RWPE2 (cell line): ENCODE measurements at regions not wholly inside any gene's neighbourhood (a gene's known extent, or its start where the extent isn't known, plus 50 kb on each side); places are given as distances from the start of the nearest gene placed in this dataset.

Experiments used
- ATAC-seq: fragments of 200-7000 bp; cut with Tn5 transposase; 3 replicates; pipeline ENCODE4 v1.9.1; 2021; ENCODE audit warnings: low read depth
- DNase-seq: peaks from one replicate; pipeline ENCODE4 v3.0.0-alpha.2; 2020; ENCODE audit warnings: low spot score
- H3K27ac ChIP-seq: fragments of 450-650 bp; 2 replicates; pipeline ENCODE4 v1.5.1; 2017; ENCODE audit warnings: mild to moderate bottlenecking; ENCODE audit not compliant: poor library complexity, severe bottlenecking
- H3K27me3 ChIP-seq: fragments of 250-450 bp; sonication (Bioruptor Pico); 2 replicates; pipeline ENCODE4 v1.5.1; 2021; ENCODE audit warnings: mild to moderate bottlenecking, moderate library complexity; ENCODE audit not compliant: insufficient read depth, poor library complexity, severe bottlenecking
- H3K36me3 ChIP-seq: fragments of 250-450 bp; sonication (Bioruptor Pico); 2 replicates; pipeline ENCODE4 v1.5.1; 2020; ENCODE audit warnings: low read depth, mild to moderate bottlenecking, moderate library complexity
- H3K4me1 ChIP-seq: fragments of 250-450 bp; sonication (Bioruptor Pico); 2 replicates; pipeline ENCODE4 v1.5.1; 2021; ENCODE audit warnings: mild to moderate bottlenecking, moderate library complexity; ENCODE audit not compliant: insufficient read depth, poor library complexity, severe bottlenecking
- H3K4me3 ChIP-seq: fragments of 250-450 bp; sonication (Bioruptor Pico); 2 replicates; pipeline ENCODE4 v1.5.1; 2021; ENCODE audit warnings: mild to moderate bottlenecking, moderate library complexity; ENCODE audit not compliant: severe bottlenecking
- H3K9me3 ChIP-seq: fragments of 250-450 bp; sonication (Bioruptor Pico); 2 replicates; pipeline ENCODE4 v1.5.1; 2021; ENCODE audit warnings: mild to moderate bottlenecking, moderate library complexity; ENCODE audit not compliant: severe bottlenecking
- TF ChIP-seq, protein P1 (sequence below): fragments of 450-650 bp; IDR thresholded peaks from one replicate; pipeline ENCODE4 v1.5.1; 2017; ENCODE audit warnings: mild to moderate bottlenecking, moderate library complexity; ENCODE audit not compliant: poor library complexity, severe bottlenecking

DNA sequence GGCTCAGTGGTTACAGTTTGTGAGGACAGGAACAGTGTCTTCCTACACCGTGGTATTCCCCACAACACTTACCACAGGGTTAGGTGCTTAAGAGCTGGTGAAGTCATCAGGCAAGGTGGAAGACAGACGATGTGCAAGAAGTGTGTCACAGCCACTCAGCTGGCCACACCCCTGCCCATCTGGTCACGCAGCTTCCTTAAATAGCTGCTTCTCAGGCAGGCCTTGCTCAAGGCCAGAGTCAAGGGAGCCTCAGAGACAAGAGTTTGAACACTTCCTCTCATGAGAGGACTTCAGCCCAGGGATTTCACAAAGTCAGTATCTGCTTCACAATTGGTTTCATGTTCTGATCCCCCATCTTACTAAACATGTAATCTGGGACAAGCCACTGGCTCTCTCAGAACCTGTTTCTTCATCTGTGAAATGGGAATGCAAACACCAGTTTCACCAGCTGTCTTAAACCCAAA, 80.3 kb upstream of the FRY start:
- no peak for ATAC-seq
- H3K4me1 ChIP-seq, result no peaks in the 10 kb centered on the region
- no peaks in the 10 kb centered on the region for H3K36me3 ChIP-seq
- TF ChIP-seq, protein P1, sequence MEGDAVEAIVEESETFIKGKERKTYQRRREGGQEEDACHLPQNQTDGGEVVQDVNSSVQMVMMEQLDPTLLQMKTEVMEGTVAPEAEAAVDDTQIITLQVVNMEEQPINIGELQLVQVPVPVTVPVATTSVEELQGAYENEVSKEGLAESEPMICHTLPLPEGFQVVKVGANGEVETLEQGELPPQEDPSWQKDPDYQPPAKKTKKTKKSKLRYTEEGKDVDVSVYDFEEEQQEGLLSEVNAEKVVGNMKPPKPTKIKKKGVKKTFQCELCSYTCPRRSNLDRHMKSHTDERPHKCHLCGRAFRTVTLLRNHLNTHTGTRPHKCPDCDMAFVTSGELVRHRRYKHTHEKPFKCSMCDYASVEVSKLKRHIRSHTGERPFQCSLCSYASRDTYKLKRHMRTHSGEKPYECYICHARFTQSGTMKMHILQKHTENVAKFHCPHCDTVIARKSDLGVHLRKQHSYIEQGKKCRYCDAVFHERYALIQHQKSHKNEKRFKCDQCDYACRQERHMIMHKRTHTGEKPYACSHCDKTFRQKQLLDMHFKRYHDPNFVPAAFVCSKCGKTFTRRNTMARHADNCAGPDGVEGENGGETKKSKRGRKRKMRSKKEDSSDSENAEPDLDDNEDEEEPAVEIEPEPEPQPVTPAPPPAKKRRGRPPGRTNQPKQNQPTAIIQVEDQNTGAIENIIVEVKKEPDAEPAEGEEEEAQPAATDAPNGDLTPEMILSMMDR, result no peak
- H3K27ac ChIP-seq, result no peak overlapping the region
- H3K4me3 ChIP-seq, result no peak overlapping the region
- no peak for DNase-seq
- no peaks in the 10 kb centered on the region for H3K27me3 ChIP-seq
- no peaks in the 10 kb centered on the region for H3K9me3 ChIP-seq

DNA sequence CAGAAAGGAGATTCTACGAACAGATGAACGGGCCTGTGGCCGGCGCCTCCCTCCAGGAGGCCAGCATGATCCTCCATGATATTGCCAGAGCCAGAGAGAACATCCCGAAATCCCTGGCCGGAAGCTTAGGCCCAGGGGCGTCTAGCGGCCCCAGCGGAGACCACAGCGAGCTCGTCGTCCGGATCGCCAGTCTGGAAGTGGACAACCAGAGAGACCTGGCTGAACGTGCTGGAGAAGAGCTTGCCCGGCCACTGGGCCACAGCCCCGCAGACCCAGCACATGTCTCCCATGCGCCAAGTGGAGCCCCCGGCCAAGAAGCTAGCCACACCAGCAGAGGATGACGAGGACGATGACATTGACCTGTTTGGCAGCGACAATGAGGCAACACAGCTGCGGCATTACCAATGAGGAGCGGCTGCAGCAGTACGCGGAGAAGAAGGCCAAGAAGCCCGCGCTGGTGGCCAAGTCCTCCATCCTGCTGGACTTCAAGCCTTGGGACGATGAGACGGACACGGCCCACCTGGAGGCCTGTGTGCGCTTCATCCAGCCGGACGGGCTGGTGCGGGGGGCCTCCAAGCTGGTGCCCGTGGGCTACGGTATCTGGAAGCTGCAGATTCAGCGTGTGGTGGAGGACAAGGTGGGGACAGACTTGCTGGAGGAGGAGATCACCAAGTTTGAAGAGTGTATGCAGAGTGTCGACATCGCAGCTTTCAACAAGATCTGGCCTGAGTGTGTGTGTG, 78.8 kb upstream of the FRY start:
- no peak for ATAC-seq
- Histone ChIP-seq H3K9me3 (no peaks in the 10 kb centered on the region), H3K27me3 (no peaks in the 10 kb centered on the region), H3K27ac (no peak overlapping the region), H3K4me3 (no peak overlapping the region), H3K36me3 (no peaks in the 10 kb centered on the region), H3K4me1 (no peaks in the 10 kb centered on the region)
- TF ChIP-seq, protein P1, result no peak
- DNase-seq, result no peak

DNA sequence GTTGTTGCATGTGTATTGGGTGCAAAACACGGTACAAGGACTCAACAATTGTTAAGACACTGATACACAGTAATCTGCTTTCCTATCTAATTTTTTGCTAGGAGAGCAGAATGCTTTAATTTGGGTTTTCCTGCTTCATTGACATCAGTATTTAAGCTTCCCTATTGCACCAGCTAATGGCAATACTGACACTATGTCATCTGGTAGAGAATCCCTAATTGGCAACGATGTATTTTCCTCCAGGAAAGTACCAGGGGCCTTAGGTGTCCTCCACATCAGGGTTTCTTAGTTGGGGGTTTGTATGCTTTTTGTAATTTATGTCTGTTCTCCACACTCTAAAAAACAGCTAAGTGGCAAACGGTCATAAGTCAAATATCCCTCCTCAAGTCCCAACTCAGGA, 76.5 kb upstream of the FRY start:
- no peaks in the 10 kb centered on the region for H3K36me3 ChIP-seq
- H3K4me1 ChIP-seq, result no peaks in the 10 kb centered on the region
- H3K27me3 ChIP-seq, result no peaks in the 10 kb centered on the region
- TF ChIP-seq, protein P1, result no peak
- H3K4me3 ChIP-seq, result no peak overlapping the region
- no peak overlapping the region for H3K27ac ChIP-seq
- ATAC-seq (no peak), DNase-seq (no peak)
- H3K9me3 ChIP-seq, result no peaks in the 10 kb centered on the region

DNA sequence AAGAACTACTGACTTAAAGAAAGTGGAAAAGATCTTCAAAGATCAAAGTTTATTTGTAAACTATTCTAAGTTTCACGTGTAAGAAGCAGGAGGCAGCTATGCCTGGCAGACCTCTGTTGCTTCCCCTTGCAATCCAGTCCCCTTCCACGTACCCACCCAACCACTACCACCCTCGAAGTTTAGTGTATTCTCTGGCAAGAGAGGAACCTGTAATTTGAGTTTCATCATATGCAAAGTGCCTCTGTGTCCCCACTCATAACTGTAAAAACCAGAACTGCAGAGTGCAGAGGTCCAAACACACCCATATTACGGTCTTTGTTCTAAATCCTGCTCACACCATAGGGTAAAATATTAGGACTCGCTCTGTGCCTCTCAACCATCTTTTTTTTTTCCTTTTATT, 75.8 kb upstream of the FRY start:
- ATAC-seq (no peak), DNase-seq (no peak)
- H3K27me3 ChIP-seq, result no peaks in the 10 kb centered on the region
- no peak overlapping the region for H3K27ac ChIP-seq
- TF ChIP-seq, protein P1, result no peak
- H3K4me1 ChIP-seq, result no peaks in the 10 kb centered on the region
- H3K36me3 ChIP-seq, result no peaks in the 10 kb centered on the region
- H3K9me3 ChIP-seq, result no peaks in the 10 kb centered on the region
- no peak overlapping the region for H3K4me3 ChIP-seq

DNA sequence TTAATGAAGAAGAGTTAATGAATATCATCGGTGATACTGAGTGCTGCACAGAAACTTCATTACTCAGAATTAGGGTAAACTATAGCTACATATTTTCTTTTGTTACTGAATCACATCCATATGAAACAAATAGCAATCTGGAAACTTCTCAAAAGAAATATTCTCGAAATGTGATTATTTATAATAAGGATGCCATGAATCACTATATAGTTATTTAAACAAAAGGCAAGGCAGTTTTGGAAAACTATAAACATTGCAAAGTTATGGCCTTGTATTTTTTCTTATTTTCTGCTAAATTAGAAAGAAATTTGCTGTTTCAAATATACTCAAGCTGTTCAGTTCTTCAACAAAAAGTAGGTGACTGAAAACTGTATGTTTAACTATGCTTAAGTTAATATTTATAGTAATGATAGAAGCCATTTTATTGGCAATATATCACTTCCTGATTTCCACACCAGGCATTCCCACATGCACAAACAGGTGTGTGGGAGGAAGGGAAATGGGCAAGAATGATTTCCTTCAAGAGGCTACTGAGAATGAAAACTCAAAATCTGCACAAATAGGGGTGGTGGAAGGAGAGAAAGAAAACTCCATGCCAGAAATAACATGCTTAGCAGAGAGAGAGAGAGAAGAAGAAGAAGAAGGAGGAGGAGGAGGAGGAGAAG, 74.5 kb upstream of the FRY start:
- H3K36me3 ChIP-seq, result no peaks in the 10 kb centered on the region
- no peak overlapping the region for H3K27ac ChIP-seq
- H3K27me3 ChIP-seq, result no peaks in the 10 kb centered on the region
- H3K4me3 ChIP-seq, result no peak overlapping the region
- no peak for DNase-seq
- no peak for ATAC-seq
- TF ChIP-seq, protein P1, result no peak
- no peaks in the 10 kb centered on the region for H3K9me3 ChIP-seq
- no peaks in the 10 kb centered on the region for H3K4me1 ChIP-seq
